HG03060 (cell line): ENCODE measurements at regions not wholly inside any gene's neighbourhood (a gene's known extent, or its start where the extent isn't known, plus 50 kb on each side); places are given as distances from the start of the nearest gene placed in this dataset.

ENCODE experiments used
- ATAC-seq: cut with Tn5 transposase; IDR thresholded peaks from one replicate; pipeline ENCODE4 v1.9.1; 2021; ENCODE audit warnings: low read depth, moderate number of reproducible peaks; ENCODE audit not compliant: unreplicated experiment

DNA sequence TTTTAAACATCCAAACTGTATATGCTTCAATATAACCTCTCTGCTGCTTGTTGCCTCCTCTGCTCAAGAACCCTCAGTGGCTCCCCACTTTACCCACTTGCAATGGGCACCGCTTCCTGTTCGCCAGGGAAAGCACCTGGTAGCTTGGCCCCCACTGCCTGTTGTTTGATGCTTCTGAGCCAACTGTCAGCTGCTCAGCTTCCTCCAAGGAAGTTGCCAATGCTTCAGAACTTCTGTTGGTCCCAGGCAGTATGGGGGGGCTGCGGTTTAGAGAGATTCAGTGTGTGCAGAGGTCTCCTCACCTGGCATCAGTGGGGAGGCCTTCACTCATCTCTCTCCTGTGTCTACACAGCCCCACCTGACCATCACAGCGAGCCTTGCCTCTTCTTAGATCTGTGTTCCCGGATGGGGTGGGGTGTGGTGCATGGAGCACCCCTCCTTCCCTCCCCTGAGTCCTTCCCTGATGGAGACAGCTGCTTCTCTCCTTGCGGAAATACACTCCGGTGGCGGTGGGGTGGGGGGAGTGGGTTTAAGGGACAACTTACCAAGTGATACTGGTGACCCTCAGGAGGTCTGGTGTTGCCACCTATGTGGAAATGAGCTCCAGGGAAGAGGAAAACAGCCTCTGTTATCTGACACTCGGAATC lies 308.1 kb downstream of the CDH26 start:
- ATAC-seq, result no peak

DNA sequence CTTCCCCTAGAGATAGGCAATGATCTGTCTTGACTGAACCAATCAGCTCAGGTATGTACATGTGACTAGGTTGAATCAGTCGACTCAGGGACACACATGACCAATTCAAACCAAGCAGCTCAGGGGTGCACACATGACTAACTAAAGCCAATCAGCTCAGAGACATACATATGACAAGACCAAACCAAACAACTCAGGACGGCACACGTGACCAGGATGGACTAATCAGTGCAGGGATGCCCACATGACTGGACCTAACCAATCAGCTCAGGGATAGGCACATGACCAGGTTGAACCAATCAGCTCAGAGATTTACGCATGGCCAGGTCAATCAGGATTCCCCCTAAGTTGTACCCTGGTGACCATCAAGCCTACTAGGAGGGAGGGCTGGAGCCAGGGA lies 310.3 kb downstream of the CDH26 start:
- no peak for ATAC-seq

DNA sequence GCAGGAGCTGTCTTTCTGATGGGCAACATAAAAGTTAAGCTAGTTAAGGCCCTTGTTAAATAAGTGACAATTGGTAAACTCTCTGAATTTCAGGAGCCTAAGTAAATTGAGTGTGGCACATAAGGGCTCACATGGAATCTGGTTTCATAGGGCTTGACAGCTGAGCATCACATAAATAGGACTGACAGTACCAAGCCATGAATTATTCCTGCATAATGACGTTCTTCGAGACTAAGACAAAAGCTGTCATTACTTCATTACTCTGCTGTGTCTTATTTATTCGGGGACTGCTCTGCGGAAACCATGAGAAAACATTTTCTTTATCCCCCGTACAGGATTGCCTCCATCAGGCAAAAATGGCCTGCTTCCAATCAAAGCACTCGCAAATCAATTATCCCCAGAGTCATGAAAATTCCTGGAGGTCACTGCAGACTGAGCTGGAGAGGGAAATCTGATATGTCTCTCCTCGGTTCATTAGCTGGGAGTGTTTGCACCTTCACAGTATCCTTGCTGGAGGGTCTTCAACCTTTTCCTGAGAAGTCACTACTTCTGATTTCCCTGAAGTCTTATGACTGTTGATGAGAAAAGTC lies 311.4 kb downstream of the CDH26 start:
- no peak for ATAC-seq

DNA sequence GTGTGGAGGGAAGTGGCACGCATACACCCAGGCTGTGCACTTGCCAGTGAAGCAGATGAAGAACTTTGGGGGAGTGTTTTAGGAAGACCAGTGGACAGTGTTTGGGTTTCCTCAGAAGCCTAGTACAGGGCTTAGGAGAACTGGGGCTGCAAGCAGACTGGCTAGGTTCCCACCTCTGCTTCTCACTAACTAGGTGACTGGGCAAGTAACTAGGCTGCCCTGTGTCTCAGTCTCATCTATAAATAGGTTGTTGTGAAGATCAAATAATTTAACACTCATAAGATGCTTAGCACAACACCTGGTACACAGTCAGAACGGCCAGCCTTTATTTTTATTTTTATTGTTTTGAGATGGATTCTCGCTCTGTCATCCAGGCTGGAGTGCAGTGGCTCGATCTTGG lies 312.1 kb downstream of the CDH26 start:
- no peak for ATAC-seq

DNA sequence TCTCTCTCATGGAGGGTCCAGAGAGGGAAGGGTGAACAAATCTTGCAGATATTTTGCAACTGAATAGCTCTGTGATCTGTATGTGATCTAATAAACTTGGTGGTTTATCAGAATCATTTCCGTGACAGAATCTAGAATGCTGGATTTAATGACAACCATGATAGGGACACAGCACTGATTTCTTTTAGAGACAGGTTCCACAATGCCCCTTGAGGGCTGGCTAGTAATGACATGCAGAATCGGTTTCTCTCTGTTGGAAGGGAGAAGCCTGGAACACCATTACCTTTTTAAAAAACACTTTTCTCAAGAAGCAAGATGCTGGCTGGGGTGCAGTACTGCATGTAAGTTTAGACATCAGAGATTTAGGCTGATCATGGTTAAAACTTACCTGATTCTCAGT lies 313.4 kb downstream of the CDH26 start:
- ATAC-seq, result no peak

DNA sequence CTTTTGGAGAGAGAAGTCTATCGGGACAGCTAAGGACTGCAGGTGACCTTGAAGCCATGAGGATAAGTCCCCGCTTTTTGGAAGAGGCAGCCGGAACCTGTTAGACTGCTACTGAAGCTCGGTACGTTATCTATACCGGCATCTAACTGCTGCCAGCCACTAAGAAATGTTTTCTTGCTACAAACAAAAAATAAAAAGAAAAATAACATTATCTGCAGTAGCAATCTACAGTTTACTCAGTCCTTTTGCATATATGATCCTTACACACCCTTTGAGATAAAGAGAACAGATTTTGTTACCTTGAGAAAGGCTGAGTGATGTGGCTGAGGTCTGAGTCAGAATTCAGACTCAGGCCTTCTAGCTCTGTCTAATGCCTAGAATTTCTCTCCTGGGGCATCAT lies 314.6 kb downstream of the CDH26 start:
- ATAC-seq, result no peak

DNA sequence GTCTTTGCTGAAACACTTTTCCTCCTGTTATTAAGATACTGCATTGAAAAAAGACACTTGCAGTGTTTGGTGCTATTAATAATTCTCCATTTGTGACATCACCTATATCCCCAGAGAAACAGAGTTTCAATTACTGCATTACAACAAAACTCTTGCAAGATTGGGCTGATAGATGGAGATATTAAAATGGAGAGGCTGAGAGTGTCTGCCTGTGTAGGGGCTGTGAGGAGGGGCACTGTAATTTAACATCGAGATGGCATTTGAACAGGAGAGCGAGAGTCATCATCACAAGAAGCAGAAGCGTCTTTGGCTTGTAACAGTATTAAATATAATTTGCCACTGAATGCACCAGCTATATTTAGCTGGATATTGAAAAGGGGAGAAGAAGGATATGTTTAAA lies 316.5 kb downstream of the CDH26 start:
- no peak for ATAC-seq

DNA sequence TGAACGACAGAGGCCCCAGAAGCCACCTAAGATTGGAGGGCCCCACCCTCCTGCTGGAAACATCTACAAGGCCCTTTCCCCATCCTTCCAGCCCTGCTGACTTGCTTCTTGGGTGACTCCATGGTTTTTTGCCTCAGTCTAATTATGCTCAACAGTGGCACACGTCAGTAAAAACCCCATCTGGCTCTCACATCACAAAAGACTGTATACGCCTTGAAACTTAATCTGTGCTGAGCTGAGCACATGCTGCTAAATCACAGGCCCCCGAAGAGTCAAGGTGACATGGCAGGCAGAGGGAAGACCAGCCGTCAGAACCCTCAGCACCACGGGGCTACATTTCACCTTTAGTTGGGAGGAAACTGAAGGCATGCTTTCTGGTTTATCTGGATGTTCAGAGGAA lies 323.1 kb downstream of the CDH26 start:
- no peak for ATAC-seq

DNA sequence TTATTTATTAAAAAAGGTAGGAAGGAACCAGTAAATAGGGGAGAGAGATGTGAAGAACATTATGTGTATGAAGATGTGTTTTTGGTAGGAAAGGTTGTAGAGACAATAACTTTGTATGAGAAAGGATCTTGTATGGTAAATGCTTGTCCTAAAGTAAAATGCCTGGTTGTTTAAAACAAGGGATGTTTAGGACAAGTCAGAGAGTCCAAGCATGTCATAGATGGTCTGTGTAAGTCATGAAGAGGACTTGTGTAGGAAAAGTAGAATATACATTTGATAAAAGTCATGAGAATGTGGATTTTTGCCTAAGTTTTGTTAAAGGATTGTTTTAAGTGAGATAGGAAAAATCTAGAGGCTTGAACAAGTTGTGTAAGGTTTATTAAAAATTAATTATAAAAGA lies 325.1 kb downstream of the CDH26 start:
- no peak for ATAC-seq

DNA sequence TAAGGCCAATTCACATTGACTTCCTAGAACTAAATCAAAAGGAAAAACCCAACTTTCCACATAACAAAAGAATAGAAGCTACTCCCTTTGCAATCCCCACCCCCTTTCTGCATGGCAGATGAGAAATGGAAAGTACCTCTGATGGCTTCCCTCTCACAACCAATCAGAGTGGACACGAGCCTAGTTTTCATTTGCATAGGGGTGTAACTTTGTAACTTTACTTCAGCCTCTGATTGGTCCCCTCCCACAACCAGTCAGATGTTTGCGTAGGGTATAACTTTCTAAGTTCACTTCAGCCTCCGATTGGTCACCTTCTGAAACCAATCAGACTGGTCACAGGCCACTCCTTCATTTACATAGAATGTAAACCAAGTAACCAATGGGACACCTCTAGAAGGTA lies 328.5 kb downstream of the CDH26 start:
- ATAC-seq, result no peak

DNA sequence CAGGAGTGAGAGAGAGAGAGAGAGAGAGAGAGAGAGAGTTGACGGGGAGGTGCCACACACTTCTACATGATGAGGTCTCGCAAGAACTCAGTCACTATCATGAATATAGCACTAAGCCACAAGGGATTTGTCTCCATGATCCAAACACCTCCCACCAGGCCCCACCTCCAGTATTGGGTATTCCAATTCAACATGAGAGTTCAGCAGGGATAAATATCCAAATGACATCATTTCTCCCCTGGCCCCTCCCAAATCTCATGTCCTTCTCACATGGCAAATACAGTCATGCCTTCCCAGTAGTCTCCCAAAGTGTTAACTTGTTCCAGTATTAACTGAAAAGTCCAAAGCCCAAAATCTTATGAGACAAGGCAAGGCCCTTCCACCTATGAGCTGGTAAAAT lies 330.7 kb downstream of the CDH26 start:
- ATAC-seq, result no peak

DNA sequence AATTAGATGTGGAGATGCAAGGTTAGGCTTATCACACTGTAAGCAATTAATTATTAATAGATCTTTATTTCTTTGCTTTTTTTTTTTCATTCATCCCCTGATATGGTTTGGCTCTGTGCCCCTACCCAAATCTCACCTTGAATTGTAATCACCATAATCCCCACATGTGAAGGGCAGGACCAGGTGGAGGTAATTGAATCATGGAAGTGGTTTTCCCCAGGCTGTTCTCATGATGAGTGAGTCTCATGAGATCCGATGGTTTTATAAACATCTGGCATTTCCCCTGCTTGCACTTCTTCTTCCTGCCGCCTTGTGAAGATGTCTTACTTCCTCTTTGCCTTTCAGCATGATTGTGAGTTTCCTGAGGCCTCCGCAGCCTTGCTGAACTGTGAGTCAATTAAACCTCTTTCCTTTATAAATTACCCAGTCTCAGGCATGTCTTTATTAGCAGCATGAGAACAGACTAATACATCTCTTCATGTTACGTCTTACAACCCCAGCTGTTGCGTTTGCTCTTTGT lies 333.8 kb downstream of the CDH26 start:
- no peak for ATAC-seq

DNA sequence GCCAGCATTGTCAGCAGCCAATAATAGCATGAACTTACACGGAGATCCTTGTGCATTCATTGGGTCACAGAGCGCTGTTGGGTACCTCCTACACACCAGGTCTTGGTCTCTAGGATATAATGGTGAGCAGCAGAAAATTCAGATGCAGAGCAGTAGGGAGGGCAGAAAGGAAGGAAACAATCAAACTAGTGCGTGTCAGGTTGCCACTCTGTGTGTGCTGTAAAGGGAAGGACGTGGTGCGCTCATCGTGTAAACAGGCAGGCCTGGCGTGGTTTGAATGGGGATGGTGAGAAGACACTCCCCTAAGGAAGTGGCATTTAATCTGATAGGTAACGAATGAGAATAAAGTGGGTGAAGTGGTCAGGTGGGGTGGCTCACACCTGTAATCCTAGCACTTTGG lies 336.4 kb downstream of the CDH26 start:
- no peak for ATAC-seq

DNA sequence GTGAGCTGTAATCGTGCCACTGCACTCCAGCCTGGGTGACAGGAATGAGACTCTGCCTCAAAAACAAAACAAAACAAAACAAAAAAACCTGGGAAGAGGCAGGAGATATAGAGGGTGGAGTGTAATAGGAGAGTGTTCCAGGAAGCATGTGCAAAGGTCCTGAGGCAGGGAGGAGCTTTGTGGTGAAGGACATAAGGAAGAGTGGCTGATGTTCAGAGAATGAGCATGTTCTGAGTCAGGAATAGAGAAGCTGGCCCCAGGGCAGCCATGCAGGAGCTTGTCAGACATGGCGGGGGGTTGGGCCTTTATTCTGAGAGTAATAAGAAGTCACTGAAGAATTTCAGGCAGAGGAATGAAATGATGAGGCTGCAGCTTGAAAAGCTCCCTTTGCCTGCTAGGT lies 337.0 kb downstream of the CDH26 start:
- no peak for ATAC-seq

DNA sequence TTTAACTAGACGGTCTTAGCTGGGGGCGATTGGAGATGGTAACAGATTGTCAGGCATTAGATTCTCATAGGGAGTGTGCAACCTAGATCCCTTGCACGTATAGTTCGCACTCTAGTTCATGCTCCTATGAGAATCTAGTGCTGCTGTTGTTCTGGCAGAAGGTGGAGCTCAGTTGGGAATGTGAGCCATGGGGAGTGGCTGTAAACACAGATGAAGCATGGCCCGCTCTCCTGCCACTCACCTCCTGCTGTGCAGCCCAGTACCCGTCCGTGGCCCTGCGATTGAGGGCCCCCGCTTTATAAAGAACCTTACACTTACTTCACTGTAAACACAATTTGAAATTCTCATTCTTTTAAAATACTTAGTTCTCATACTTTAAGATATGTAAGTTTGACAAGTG lies 339.4 kb downstream of the CDH26 start:
- ATAC-seq, result no peak

DNA sequence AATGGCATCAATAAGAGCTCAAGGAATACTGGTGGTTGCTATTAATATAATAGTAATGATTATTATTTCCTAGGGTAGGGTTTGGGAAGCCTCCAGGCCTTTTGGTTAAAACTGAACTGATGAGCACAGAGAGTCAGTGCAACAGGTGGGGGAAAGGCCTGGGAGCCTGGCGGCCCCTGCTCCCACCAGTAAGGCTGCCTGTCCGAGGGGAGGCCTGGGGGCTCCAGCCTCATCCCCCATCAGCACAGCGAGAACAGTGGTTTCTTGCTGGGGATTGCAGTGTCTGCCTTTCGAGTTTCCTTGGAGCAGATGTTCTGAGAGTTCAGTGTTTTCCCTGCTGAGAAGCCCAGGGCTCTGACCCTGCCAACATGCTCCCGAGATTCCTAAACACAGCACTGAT lies 340.4 kb downstream of the CDH26 start:
- no peak for ATAC-seq

DNA sequence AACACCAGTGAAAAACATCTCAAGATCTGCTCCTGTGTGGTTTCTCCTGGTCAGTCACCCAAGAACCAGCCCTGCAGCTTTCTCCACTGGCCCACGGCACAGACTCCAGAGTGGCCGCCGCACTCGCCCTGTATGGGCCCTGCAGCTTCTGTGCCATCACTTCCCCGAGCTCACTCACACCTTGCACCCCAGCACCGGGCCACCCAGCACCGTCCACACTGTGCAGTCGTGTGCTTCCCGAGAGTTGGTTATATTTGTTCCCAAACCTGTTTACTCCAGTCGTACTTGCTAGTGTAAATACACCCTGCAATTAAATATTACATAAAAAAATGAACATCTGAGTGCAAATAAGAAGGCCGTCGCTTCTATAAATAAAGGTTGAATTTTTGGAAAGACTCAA lies 341.7 kb downstream of the CDH26 start:
- ATAC-seq, result no peak

DNA sequence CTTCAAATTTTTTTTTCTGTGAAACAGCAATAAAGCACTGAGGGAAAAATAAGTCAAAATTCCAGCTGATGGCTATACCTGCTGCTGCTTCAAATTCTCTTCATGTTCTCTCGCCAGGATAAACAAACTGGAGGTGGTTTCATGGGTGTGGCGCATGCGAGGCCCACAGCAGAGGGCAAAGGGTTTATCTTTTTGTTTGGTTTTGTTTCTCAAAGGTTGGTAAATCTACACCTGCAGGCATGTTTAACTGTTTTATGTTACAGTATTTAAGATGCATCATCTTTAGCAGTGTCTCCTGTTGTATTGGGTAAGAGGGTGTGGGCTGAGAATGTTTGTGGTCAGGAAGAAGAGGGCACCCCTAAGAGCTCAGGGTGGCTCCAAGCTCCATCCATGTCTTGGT lies 342.2 kb downstream of the CDH26 start:
- no peak for ATAC-seq

DNA sequence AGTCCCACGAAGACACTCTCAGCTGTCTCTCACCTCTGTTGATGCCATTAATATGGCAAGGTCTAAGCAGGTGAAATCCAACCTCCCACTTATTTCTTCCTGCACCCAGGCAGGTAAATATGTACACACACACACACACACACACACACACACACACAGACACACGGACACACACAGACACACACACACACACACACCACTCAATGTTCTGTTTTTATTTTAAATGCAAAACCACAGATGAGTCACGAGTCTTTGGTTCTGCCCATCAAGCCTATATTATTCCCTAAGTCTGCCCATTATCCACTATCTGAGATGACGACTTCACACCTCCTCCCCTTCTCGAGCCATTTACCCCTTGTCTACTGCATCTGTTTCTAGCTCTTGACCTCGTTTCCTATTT lies 344.7 kb downstream of the CDH26 start:
- ATAC-seq, result no peak

DNA sequence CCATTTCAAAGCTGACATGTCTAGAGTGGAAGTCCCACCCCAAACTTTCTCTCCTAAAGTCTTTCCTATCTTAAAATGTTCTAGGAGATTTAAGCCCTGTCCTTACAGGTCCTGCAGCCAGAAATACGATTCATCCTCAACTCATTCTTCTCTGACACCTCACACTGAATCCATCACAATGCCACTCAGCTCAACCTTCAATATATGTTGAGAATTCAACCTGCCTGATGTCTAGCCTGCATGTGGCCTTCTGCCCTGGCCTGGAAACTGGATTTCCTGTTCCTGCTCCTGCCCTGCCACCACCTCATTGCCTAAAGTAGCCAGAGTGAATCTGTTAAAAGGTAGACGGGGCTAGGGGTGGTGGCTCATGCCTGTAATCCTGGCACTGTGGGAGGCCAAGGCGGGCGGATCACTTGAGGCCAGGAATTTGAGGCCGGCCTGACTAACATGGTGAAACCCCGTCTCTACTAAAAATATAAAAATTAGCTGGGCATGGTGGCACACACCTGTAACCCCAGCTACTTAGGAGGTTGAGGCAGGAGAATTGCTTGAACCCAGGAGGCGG lies 345.9 kb downstream of the CDH26 start:
- no peak for ATAC-seq

DNA sequence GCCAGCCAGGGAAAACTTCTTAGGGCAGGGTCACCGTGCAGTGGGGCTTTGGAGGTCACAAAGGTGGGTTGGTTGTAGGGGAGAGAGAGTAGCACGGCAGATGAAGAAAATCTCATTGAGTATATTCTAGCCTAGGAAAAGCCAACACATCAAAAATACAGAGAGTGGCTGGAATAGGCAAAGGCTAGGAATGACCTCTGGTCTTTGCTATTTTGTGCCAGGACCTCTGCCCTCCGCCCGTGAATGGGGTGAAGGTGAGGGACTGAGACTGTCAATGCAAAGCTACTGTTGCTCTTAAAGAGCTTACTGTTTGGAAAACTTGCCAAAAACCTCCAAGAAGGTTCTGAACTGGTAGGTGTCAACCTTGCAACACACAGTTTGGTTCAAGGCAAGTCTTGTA lies 346.7 kb downstream of the CDH26 start:
- no peak for ATAC-seq

DNA sequence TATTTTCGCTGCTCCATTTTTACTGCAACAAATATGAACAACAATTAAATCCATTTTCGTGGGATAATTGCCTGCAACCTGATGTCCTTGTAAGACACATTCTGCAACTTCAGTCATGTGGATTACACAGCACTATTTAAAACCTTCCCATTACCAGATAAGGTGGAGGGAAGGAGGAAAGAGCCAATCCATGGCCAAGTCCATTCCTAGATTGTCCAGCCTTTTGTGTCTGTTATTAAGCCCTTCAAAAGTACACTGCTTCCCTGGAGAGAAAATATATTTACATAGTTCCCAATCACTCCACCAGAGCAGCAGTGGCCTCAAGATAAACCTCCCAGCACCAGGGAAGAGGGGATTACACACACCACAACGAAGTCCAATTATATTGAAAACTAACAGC lies 347.9 kb downstream of the CDH26 start:
- ATAC-seq, result no peak
